Activated CD4-positive, alpha-beta T cell treated with anti-CD3 and anti-CD28 coated beads, Interleukin-2, amount 50 U/mL, for 1 hour (primary cell): ENCODE measurements at regions not wholly inside any gene's neighbourhood (a gene's known extent, or its start where the extent isn't known, plus 50 kb on each side); places are given as distances from the start of the nearest gene placed in this dataset.
A peak's percentile ranks its signal among the peaks of the same experiment; 100 is the strongest.

Source experiments
- DNase-seq: peaks from one replicate; pipeline ENCODE4 v3.0.0-alpha.2; 2020

DNA sequence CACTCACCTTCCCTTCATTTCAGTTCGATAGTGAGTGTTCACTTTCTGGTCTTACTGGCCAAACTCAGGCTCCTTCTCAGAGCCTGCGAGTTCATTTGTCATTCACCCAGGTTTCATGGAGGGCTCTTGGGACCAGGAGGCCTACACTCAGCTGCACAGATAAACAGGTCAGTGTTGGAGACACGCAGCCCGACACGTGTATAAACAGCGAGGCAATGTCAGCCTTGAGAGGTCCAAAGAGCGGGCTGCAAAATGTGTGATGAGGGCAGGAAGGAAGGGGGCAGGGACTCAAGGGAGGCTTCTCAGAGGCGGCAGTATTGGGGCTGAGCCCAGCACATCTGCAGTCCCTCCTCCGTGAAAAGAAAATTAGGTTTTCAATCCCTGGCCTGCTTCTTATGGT lies 82.6 kb upstream of the ZNF618 start:
- no peak for DNase-seq

DNA sequence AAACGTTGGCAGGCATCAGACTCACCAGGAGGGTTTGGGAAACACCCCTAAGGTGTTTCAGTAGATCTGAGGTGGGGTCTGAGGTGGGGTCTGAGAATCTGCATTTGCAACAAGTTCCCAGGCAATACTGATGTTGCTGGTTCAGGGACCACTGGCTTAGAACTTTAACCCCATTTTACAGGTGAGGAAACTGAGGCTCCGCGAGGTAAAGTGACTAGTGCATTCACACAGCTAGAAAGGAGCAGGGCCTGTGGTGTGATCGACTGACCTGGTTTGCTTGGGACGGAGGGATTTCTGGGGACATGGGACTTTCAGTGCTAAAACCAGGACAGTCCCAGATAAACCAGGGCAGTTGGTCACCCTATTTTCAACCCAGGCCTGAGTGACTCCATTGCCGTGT lies 81.4 kb upstream of the ZNF618 start:
- no peak for DNase-seq

DNA sequence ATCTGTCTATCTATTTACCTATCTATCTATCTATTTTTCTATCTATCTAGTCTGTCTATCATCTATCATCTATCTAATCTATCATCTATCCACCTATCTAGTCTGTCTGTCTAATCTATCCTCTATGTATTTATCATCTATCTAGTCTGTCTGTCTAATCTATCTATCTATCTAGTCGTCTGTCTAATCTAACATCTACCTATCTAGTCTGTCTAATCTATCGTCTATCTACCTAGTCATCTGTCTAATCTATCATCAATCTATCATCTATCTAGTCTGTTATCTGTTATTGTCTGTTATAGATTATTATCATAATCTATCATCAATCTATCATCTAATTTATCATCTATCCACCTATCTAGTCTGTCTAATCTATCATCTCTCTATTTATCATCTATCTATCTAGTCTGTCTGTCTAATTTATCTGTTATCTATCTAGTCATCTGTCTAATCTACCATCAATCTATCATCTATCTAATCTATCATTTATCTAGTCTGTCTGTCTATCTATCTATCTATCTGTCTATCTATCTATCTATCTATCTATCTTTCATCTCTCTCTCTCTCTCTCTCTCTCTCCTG lies 80.2 kb upstream of the ZNF618 start:
- DNase-seq: no peak

DNA sequence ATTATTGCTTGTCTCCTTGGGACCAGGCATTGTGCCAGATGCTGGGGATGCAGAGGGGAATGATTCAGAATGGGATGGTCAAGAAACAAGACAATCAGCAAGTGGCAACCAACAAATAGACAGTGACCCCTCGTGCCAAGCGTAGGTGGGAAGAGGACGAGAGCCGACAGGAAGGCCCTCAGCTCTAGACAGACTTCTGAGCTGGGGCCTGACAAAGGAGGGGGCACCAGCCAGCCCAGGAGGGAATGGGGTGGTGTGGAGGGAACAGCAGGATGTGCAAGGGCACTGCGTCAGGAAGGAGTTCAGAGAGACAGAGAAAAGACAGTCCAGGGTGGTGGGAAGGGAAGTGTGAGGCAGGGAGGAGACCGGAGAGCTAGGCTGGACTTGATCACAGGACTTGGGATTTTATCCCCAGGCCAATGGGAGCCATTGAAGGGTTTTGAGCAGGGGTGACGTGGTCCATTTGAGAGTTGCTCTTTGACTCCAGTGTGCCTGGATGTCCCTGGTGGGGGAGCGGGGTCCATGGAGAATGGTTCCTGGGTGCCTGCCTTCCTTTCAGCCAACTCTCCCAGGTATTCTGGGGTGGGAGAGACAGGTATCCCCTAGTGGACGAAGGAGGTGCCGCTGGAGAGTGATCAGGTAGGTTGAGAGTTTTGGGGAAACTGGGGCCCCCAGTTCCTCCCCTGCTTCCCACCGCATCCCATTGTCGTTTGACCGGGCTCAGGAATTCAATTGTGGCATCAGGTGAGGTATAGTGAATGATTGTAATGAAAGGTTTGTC lies 79.3 kb upstream of the ZNF618 start:
- DNase-seq: no peak

DNA sequence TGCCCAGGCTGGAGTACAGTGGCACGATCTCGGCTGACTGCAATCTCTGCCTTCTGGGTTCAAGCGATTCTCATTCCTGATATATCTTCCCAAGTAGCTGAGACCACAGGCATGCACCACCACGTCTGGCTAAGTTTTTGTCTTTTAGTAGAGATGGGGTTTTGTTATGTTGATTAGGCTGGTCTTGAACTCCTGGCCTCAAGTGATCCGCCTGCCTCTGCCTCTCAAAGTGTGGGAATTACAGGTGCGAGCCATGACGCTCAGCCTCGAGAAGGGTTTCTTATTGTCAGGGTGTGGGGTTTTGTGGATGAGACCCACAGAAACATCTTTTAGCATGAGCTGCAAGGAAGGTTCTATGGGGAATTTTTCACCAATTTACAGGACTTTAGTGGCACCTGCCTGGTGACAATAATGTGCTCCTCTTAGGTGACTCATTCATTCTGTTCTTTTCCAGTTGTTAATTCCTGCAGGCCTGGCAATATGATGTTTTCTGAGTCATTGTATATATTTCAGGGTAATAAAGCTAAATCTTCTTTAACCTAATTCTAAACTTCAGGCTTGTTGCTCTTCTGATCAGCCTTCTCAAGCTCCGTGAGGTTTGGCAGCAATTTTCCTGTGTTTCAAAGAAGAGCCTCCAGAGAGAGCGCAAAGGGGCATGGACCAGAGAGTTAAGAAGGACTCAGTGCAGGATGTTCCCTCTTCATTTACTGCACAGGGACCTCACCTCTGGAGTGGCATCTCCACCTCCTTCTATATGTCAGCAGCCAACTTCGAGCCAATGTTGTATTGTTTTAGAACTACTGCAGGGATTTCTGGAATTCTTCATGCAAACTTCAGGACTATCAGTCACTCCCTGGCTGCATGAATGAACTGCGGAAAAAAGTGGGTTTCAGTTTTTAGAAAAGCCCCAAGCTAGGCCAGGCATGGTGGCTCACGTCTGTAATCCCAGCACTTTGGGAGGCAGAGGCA lies 77.8 kb upstream of the ZNF618 start:
- no peak for DNase-seq

DNA sequence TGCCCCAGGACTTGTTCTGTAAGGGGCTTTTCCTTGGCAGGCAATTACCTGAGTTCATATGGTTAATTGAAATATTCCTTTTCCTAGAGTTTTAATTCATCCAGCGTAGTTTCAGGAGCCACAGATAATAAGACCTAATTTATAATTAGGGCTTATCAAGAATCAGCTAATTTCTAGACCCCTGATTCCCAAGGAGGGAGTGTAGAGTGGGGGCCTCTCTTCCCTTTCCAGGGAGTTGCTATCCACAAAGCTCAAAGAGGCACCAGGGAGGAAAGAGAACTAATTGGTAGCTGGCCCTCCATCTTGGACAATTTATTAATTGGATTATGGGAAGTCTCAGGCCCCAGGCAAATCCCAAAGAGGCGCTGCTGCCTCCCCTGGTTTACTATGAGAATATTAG lies 75.8 kb upstream of the ZNF618 start:
- no peak for DNase-seq

DNA sequence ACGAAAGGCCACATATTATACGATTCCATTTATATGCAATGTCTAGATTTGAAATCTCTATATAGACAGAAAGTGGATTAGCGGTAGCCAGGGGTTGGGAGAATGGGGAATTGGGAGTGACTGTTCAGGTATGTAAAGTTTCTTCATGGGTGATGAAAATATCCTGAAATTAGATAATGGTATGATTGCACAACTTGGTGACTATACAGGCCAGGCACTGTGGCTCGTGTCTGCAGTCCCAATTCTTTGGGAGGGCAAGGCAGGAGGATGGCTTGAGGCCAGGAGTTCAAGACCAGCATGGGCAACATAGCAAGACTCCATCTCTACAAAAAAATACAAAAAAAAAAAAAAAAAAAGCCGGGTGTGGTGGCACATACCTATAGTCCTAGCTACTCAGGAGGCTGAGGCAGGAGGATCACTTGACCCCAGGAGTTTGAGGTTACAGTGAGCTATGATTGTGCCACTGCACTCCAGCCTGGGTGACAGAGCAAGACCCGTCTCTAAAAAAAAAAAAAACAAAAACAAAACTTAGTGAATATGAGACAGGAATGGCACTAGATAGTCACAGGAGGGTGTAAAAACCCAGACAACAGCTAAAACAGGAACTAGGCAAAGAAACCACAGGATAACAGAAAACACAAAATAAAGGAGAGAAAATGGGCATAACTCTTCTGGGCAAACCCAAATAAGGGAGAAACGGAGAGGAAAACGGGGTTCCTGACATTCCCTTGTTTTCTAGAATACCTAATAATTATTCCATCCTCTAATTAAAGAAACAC lies 72.1 kb upstream of the ZNF618 start:
- DNase-seq: no peak

DNA sequence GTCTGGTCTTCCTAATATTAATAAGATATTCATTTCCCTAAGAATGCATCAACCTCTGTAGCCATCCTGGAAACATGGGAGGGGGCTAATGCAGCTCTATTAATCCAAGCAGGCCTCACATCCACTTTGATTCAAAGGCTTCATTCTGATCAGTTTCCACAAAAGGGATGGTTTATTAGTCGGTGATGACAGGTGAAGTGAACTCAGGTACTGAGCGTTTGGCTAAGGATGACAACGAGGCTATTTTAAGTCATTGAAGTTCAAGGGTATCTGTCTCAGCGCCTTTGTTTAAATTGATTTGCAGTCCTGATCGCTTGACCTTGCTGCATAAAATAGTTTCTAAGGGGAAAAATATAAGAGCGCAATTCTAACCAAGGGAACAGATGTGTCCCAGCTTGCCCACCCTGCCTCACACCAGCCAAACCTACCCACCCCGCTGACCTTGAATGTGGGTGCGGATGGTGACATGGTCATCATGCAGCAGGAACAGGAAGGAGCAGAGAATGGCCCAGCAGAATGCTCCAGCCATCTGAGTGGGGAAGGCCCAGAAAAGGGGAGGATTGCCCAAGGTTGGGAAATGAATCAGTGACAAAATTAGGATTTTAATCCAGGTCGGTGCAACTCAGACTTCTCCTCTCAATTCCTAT lies 70.5 kb upstream of the ZNF618 start:
- no peak for DNase-seq

DNA sequence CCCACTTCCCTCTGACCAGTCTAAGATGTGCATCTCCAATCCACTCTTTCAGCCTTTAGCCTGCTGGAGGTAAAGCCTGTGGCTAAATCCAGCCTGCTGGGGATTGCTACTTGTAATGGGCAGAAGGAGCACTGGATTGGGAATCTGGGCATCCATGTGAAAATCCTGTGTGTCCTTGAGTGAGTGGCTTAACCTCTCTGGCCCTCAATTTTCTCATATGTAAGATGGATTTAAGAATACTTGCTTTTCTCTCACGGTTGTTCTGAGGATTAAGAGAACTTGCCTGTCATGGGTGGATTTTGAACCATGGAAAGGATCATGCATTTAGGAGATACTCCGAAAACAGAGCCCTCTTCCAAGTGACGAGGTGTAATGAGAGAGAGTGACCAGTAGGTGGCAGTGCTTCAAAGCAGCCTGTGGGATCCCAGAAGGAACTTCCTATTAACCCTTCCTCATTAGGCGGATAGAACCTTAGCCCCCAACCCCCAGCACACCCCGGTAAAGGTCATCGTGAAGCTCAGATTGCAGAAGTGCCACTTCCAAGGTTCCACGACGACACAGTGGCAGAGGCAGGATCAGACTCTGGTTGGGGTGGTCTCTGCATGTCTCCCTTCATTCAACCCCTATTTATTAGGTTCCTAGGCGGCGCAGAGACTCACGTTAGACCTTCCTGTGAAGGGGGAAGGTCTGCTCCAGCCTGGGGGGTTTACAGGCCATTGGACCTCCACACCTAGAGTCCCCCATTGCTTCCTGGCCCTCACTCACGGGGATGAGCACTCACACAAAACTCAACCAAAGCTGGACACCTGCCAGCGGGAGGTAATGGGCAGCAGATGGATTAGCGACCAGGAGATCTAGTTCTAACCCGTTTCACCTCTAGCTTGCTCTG lies 68.7 kb upstream of the ZNF618 start:
- DNase-seq: peak; percentile 8

DNA sequence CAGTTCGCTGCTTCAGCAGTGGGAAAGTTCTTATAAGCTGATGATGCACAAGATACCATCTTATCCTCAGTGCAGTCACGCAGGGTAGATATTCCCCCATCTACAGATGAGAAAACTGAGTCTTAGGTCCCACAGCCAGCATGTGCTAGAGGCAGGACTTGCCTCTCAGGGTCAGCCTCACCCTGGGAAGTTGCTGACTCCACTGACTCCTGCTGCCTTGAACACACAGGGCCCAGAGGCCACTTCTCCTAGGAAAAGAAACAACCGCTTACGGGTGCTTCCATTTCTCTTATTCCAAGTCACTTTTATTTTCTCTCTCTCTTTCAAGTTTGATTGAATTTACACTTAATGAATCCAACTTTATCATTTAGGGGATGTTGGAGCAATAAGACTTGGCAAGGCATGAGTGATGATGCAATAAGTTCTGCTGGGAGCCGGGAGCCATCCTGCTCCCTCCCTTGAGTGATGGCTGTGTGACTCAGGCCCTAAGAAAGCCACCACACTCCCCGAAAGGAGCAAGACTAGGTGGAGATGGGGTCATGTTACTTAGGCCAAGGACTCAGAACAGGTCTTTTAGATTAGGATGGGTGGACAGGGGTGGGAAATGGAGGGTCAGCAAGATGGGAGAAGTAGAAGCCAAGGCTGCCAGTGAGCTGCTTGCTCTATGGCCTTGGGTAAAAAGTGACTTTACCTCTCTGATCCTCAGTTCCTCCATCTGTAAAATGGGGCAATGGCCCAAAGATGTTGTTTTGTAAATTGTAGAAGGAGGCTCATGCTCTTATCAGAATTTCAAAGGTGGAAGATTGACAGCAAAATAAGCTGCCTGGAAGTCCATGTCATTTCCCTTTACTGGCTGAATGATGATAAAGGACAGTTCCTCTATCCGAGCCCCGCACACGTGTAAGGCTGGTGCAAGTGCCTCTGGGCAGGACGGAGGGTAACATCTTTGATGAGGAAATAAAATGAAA lies 67.4 kb upstream of the ZNF618 start:
- no peak for DNase-seq

DNA sequence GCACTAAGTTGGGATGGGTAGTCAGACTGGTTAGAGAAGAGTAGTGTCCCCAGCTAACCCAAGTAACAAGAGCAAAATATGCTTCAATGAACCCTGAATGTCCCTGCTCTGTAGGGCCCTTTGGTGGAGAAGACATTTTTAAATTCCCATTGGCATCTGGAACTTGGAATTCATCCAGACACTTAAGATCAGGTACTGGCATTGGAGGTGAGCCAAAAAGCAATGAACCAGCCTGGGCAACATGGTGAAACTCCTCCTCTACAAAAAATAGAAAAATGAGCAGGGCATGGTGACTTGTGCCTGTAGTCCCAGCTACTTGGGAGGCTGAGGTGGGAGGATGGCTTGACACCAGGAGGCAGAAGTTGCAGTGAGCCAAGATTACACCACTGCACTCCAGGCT lies 58.9 kb upstream of the ZNF618 start:
- DNase-seq: no peak

DNA sequence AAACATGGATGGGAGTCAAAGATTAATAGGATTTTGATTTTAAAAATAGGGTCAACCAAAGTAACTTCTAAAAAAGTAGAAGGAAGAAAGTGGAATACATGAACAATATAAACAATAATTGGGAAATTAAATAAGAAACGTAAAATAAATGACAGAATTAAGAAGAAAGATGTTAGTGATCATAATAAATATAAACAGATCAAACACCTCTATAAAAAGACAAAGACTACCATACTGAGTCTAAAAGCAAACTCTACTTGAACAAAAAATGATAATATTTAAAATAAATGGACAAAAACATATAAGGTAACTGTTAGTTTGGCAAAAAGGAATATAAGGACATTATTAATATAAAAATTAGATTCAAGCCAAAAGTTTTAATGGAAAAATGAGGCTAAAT lies 57.7 kb upstream of the ZNF618 start:
- no peak for DNase-seq

DNA sequence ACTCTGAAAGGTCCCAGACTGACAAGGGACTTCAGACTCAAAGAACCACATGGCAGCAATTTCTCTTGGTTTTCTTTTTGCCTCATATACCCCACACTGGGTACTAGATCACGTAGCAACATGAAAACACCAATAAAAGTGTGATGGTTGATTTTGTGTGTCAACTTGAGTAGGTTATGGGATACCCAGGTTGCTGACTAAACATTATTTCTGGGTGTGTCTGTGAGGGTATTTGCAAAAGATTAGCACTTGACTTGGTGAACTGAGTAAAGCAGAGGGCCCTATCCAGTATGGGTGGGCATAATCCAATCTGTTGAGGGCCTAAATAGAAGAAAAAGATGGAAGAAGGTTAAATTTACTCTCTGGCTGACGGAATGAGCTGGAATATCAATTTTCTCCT lies 53.8 kb upstream of the ZNF618 start:
- DNase-seq: no peak

DNA sequence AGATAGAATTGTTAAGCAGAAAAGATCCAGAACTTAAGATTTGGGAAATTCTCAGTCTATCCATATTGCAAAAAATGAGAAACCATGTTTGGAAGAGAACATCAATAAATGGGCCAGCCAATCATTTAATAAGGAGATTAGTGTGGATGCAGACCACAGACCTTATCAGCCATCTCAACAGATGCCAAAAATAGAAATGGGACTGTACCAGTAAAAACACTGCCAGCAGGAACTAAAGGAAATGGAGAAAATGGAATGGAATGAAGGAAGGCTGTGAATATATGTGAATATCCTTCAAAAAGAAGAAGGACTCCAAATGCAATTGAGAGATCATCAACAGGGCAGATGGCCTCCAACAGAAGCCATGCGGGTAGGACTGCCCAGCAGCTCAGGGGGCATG lies 52.7 kb upstream of the ZNF618 start:
- no peak for DNase-seq
